ENCODE measurements at regions not wholly inside any gene's neighbourhood (a gene's known extent, or its start where the extent isn't known, plus 50 kb on each side); places are given as distances from the start of the nearest gene placed in this dataset.

DNA sequence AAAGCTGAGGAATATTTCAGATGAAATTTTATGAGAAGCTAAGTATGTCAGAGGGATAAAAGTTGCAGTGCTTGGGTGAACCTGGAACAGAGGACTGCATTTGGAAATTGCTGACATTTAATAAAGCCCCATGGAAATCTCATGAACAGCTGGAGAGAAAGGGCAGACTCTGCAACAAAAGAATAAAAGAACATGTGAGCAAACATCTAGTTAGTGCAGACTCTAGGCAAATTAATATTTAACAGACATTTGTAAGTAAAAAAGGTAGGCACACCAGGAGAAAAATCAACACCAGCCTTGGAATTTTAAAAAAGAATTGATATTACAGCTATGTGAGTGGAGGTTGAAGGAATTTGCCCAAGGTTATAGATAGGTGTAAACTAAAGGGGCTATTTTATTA, 114.6 kb upstream of the PUDP start:
- no peaks in the 10 kb centered on the region for H3K4me1 ChIP-seq
- TF ChIP-seq POLR2A (IDR thresholded peaks at IDR 0.05) (no peak), EP300 (IDR thresholded peaks at IDR 0.05; ENCODE audit: low read depth) (no peak), POLR2AphosphoS5 (IDR thresholded peaks at IDR 0.05) (no peak)
- TF ChIP-seq, protein P1, sequence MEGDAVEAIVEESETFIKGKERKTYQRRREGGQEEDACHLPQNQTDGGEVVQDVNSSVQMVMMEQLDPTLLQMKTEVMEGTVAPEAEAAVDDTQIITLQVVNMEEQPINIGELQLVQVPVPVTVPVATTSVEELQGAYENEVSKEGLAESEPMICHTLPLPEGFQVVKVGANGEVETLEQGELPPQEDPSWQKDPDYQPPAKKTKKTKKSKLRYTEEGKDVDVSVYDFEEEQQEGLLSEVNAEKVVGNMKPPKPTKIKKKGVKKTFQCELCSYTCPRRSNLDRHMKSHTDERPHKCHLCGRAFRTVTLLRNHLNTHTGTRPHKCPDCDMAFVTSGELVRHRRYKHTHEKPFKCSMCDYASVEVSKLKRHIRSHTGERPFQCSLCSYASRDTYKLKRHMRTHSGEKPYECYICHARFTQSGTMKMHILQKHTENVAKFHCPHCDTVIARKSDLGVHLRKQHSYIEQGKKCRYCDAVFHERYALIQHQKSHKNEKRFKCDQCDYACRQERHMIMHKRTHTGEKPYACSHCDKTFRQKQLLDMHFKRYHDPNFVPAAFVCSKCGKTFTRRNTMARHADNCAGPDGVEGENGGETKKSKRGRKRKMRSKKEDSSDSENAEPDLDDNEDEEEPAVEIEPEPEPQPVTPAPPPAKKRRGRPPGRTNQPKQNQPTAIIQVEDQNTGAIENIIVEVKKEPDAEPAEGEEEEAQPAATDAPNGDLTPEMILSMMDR (IDR thresholded peaks at IDR 0.05): no peak
- no peak overlapping the region for H3K4me3 ChIP-seq
- no peak for DNase-seq
- no peak overlapping the region for H3K27ac ChIP-seq
- intact Hi-C loops (cut with DNase I; ENCODE audit: low total_unique reads) (no loop called here), in situ Hi-C loops (cut with MboI; ENCODE audit: low pct_ligation_motif_present in 1 of 4, low pct_unique_long_range_greater_than_20kb in 1 of 4, low sequenced_read_pairs in 3 of 4) (no loop called here)
- H3K36me3 ChIP-seq: no peaks in the 10 kb centered on the region
- H3K9me3 ChIP-seq: no peaks in the 10 kb centered on the region
- H3K27me3 ChIP-seq: no peaks in the 10 kb centered on the region

- no peak overlapping the region for H3K27ac ChIP-seq
- no peaks in the 10 kb centered on the region for H3K9me3 ChIP-seq
- TF ChIP-seq POLR2A (IDR thresholded peaks at IDR 0.05): no peak
- TF ChIP-seq, protein P1 (IDR thresholded peaks at IDR 0.05): no peak
- no peak for TF ChIP-seq EP300 (IDR thresholded peaks at IDR 0.05; ENCODE audit: low read depth)
- no peak for TF ChIP-seq POLR2AphosphoS5 (IDR thresholded peaks at IDR 0.05)
- intact Hi-C loops (cut with DNase I; ENCODE audit: low total_unique reads): no loop called here
- no peak overlapping the region for H3K4me3 ChIP-seq
- H3K36me3 ChIP-seq: no peaks in the 10 kb centered on the region
- WGBS, 2 donors (ENCODE audit: low coverage in 1 of 2): 82 to 90% methylated on average over 3 to 5 of the region's 5 CpGs
- in situ Hi-C loops (cut with MboI; ENCODE audit: low pct_ligation_motif_present in 1 of 4, low pct_unique_long_range_greater_than_20kb in 1 of 4, low sequenced_read_pairs in 3 of 4): no loop called here
- no peaks in the 10 kb centered on the region for H3K4me1 ChIP-seq
- H3K27me3 ChIP-seq: no peaks in the 10 kb centered on the region
- DNase-seq: no peak
Observed at GRCh38 chrX:7261672-7262332, 113.8 kb upstream of the PUDP start.

DNA sequence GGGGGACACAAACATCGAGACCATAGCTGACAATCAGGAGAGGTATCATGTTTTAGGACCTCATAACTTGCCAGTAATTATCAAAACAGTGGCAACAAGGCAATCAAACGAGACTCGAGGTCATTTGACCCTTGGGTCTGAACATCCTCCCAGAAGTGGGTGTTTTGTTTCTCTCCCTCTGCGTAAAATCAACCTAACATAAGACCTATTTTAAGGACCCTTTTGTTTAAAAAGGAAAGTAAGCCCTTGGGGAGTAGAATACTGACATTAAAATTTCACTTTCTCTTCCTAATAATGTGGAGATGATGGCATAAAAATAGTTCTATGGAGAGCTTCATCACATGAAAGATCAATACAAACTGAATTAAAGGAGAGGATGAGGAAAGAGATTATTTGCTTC, 106.2 kb upstream of the PUDP start:
- intact Hi-C loops (cut with DNase I; ENCODE audit: low total_unique reads): no loop called here
- Histone ChIP-seq H3K9me3 (no peaks in the 10 kb centered on the region), H3K27ac (no peak overlapping the region), H3K27me3 (no peaks in the 10 kb centered on the region), H3K4me1 (peaks cover 0 to 8% (median 0%) of the 10 kb centered on the region in 4 donors), H3K4me3 (no peak overlapping the region), H3K36me3 (no peaks in the 10 kb centered on the region)
- 68 to 80% methylated on average over 1 to 4 of the region's 4 CpGs for WGBS, 2 donors (ENCODE audit: low coverage in 1 of 2)
- no peak for DNase-seq
- TF ChIP-seq EP300 (IDR thresholded peaks at IDR 0.05; ENCODE audit: low read depth) (no peak), POLR2AphosphoS5 (IDR thresholded peaks at IDR 0.05) (no peak)
- TF ChIP-seq, protein P1 (IDR thresholded peaks at IDR 0.05): no peak
- in situ Hi-C loops (cut with MboI; ENCODE audit: low pct_ligation_motif_present in 1 of 4, low pct_unique_long_range_greater_than_20kb in 1 of 4, low sequenced_read_pairs in 3 of 4): no loop called here

DNA sequence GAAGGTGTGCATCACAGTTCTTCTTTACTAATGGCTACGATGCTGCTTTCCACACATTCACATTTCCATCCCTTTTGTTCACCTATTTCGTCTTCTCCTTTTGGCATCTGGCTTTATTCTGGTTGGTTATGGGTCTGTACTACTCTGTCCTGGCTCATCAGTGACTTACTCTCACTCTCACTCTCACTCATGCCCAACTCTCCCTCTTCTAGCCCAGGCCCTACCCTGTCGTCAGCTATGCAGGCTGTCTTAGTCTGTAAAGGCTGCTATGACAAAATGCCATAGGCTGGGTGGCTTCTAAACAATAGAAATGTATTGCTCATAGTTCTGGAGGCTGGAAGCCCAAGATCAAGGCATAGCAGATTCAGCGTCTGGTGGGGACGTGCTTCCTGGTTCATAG, 105.6 kb upstream of the PUDP start:
- WGBS, 2 donors (ENCODE audit: low coverage in 1 of 2): 90% methylated on average over 5 of the region's 5 CpGs; no CpG with 5 or more reads in 1 of the 2 donors
- in situ Hi-C loops (cut with MboI; ENCODE audit: low pct_ligation_motif_present in 1 of 4, low pct_unique_long_range_greater_than_20kb in 1 of 4, low sequenced_read_pairs in 3 of 4) (no loop called here), intact Hi-C loops (cut with DNase I; ENCODE audit: low total_unique reads) (no loop called here)
- Histone ChIP-seq H3K4me1 (peaks cover 0 to 8% (median 0%) of the 10 kb centered on the region in 4 donors), H3K36me3 (no peaks in the 10 kb centered on the region), H3K9me3 (no peaks in the 10 kb centered on the region), H3K27me3 (no peaks in the 10 kb centered on the region), H3K4me3 (no peak overlapping the region), H3K27ac (no peak overlapping the region)
- TF ChIP-seq POLR2AphosphoS5 (IDR thresholded peaks at IDR 0.05): no peak
- TF ChIP-seq, protein P1 (IDR thresholded peaks at IDR 0.05): no peak
- no peak for TF ChIP-seq POLR2A (IDR thresholded peaks at IDR 0.05)
- no peak for TF ChIP-seq EP300 (IDR thresholded peaks at IDR 0.05; ENCODE audit: low read depth)
- no peak for DNase-seq
